GM04504 (cell line): ENCODE measurements at regions not wholly inside any gene's neighbourhood (a gene's known extent, or its start where the extent isn't known, plus 50 kb on each side); places are given as distances from the start of the nearest gene placed in this dataset.
"Not testable (repeated sequence)": the region's sequence is repeated elsewhere in the genome, so short reads cannot be mapped to it uniquely, and the experiment has no call there.

Experiments
- DNase-seq: peaks from one replicate; pipeline ENCODE4 v3.0.0-alpha.2; 2012; ENCODE audit warnings: low read depth

GRCh38 chr7:131021902-131022301 is 287.9 kb upstream of the KLF14 start:
- no peak for DNase-seq

GRCh38 chr7:131026297-131027000 is 292.4 kb upstream of the KLF14 start:
- DNase-seq = no peak

- peak; percentile 98 for DNase-seq
Measured at GRCh38 chr7:131027287-131027773, 293.3 kb upstream of the KLF14 start.

GRCh38 chr7:131028295-131028694 is 294.3 kb upstream of the KLF14 start:
- DNase-seq = no peak

GRCh38 chr7:131029002-131029401 is 295.0 kb upstream of the KLF14 start:
- no peak for DNase-seq

- DNase-seq = no peak
Measured at GRCh38 chr7:131031099-131031868, 296.4 kb upstream of the MKLN1 start.

GRCh38 chr7:131032786-131033185 is 294.9 kb upstream of the MKLN1 start:
- no peak for DNase-seq

GRCh38 chr7:131034166-131034881 is 293.4 kb upstream of the MKLN1 start:
- DNase-seq = no peak

GRCh38 chr7:131035088-131035770 is 292.4 kb upstream of the MKLN1 start:
- no peak for DNase-seq

- DNase-seq = no peak
Measured at GRCh38 chr7:131038153-131038552, 289.5 kb upstream of the MKLN1 start.

GRCh38 chr7:131039355-131039762 is 288.3 kb upstream of the MKLN1 start:
- DNase-seq = no peak

GRCh38 chr7:131039836-131040235 is 287.8 kb upstream of the MKLN1 start:
- no peak for DNase-seq

GRCh38 chr7:131040467-131040932 is 287.2 kb upstream of the MKLN1 start:
- DNase-seq = no peak

- DNase-seq = not testable (repeated sequence)
Measured at GRCh38 chr7:131041012-131041695, 286.5 kb upstream of the MKLN1 start.

GRCh38 chr7:131042269-131043160 is 285.2 kb upstream of the MKLN1 start:
- no peak for DNase-seq

- no peak for DNase-seq
Measured at GRCh38 chr7:131045526-131045925, 282.1 kb upstream of the MKLN1 start.

GRCh38 chr7:131046246-131046645 is 281.4 kb upstream of the MKLN1 start:
- DNase-seq = no peak

GRCh38 chr7:131047651-131048304 is 279.9 kb upstream of the MKLN1 start:
- no peak for DNase-seq

GRCh38 chr7:131051304-131051703 is 276.4 kb upstream of the MKLN1 start:
- DNase-seq = no peak
